GM10266 (cell line): ENCODE measurements at regions not wholly inside any gene's neighbourhood (a gene's known extent, or its start where the extent isn't known, plus 50 kb on each side); places are given as distances from the start of the nearest gene placed in this dataset.

Experiments used
- DNase-seq: peaks from one replicate; pipeline ENCODE4 v3.0.0; 2012; ENCODE audit errors: extremely low spot score
- CTCF ChIP-seq: IDR thresholded peaks from 2 replicates; pipeline ENCODE4 v1.5.1; 2012; ENCODE audit warnings: mild to moderate bottlenecking, low read depth; ENCODE audit not compliant: control insufficient read depth, insufficient read depth; ENCODE audit errors: missing control alignments

- DNase-seq: no peak
- no peak for TF ChIP-seq CTCF
Measured at GRCh38 chr7:106723398-106723797, 62.4 kb upstream of the CCDC71L start.

GRCh38 chr7:106729720-106730385 lies 68.9 kb upstream of the CCDC71L start:
- no peak for TF ChIP-seq CTCF

GRCh38 chr7:106731187-106731586 lies 70.2 kb upstream of the CCDC71L start:
- DNase-seq: peak; percentile 23
- no peak for TF ChIP-seq CTCF

More at GRCh38 chr7:106729720-106730385, 68.9 kb upstream of the CCDC71L start:
- no peak for DNase-seq

GRCh38 chr7:106731646-106732444 lies 70.9 kb upstream of the CCDC71L start:
- DNase-seq: no peak
- TF ChIP-seq CTCF: no peak

GRCh38 chr7:106735637-106736036 lies 74.7 kb upstream of the CCDC71L start:
- TF ChIP-seq CTCF: no peak
- no peak for DNase-seq

GRCh38 chr7:106736123-106736507 lies 75.2 kb upstream of the CCDC71L start:
- no peak for TF ChIP-seq CTCF

More at GRCh38 chr7:106736123-106736507, 75.2 kb upstream of the CCDC71L start:
- DNase-seq: no peak
